Calu3 (cell line): ENCODE measurements at regions not wholly inside any gene's neighbourhood (a gene's known extent, or its start where the extent isn't known, plus 50 kb on each side); places are given as distances from the start of the nearest gene placed in this dataset.

Experiments used
- BruUV-seq: library from RNA; stranded (reverse); fragments of 400-500 nt; replicated peaks from 2 replicates; lab custom pipeline; 2021; lab: Mats Ljungman, UMichigan
- CTCF ChIA-PET: fragments of 300-600 bp; sonication (Branson Sonifier 250); formaldehyde crosslinking; loops from one replicate; lab custom pipeline; 2022; ENCODE audit warnings: antibody characterized with exemption; lab: Charles Lee
- DNase-seq: peaks from one replicate; pipeline ENCODE4 v3.0.0; 2022
- H3K27ac Mint-ChIP-seq: one replicate; pipeline ENCODE4 v1.8.0; 2022; ENCODE audit warnings: mixed read lengths; ENCODE audit not compliant: unreplicated experiment
- H3K27me3 Mint-ChIP-seq: one replicate; pipeline ENCODE4 v1.8.0; 2022; ENCODE audit warnings: mixed read lengths; ENCODE audit not compliant: unreplicated experiment
- H3K36me3 Mint-ChIP-seq: one replicate; pipeline ENCODE4 v1.8.0; 2022; ENCODE audit warnings: mild to moderate bottlenecking, moderate library complexity, mixed read lengths; ENCODE audit not compliant: insufficient read depth, unreplicated experiment
- H3K4me1 Mint-ChIP-seq: one replicate; pipeline ENCODE4 v1.8.0; 2022; ENCODE audit warnings: mild to moderate bottlenecking, low read depth, mixed read lengths; ENCODE audit not compliant: unreplicated experiment
- H3K4me3 Mint-ChIP-seq: one replicate; pipeline ENCODE4 v1.8.0; 2022; ENCODE audit warnings: mild to moderate bottlenecking, low read depth, moderate library complexity, mixed read lengths; ENCODE audit not compliant: unreplicated experiment
- H3K9me3 Mint-ChIP-seq: one replicate; pipeline ENCODE4 v1.8.0; 2022; ENCODE audit warnings: low read depth, mixed read lengths; ENCODE audit not compliant: unreplicated experiment
- intact Hi-C: fragments of 100-400 bp; cut with micrococcal nuclease; formaldehyde crosslinking; loops from one replicate; pipeline ENCODE4 v1.10.0; 2022; ENCODE audit not compliant: unreplicated experiment
- TF ChIP-seq, protein P1 (sequence below): fragments of 200-600 bp; IDR thresholded peaks from one replicate; pipeline ENCODE4 v1.8.0; 2022; ENCODE audit warnings: antibody characterized with exemption; ENCODE audit not compliant: unreplicated experiment

DNA sequence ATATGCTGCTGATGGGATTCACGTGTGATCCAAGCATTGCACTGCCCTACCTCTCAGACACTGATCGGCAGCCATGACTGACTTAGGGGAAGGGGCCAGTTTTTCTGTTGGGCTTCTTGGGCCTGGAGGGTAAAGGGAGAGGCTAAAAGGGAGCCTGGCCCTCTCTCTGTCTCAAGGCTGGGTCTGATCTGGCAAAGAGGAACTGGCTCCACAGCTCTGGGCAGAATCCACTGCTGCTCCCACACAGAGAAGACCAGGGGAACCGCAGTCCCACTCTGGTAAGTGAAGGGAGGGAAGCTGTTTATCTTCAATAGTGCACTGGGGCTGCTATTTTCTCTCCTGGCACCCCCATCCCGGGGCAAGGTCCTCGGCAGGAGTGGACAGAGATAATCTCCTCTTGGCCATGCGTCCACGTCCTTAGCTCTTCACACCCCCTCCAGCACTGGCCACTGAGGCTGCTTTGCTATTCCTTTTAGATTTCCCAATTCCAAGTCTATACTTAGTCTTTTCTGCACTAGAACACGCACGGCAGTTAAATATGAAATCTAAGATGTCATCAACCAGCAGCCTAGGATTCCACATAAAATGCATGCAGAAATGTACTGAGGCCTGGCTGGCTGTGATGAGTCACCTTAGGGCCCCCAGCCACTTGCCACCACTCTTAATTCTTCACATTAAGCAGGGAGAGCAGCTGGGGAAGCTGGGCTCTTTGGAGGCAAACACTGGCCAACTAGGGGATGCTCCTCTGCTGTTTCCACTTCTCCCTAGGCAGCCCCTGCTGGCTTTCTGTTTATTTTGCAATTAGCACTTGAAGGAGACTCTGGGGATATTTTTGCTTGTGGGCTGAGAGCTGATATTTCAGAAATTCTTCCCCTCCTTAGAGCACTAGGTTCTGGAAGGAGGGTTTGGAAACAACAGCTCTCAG, 87.8 kb upstream of the ARMC2 start:
- CTCF ChIA-PET = no interaction called here
- peaks cover 7% of the 10 kb centered on the region for H3K4me1 Mint-ChIP-seq

DNA sequence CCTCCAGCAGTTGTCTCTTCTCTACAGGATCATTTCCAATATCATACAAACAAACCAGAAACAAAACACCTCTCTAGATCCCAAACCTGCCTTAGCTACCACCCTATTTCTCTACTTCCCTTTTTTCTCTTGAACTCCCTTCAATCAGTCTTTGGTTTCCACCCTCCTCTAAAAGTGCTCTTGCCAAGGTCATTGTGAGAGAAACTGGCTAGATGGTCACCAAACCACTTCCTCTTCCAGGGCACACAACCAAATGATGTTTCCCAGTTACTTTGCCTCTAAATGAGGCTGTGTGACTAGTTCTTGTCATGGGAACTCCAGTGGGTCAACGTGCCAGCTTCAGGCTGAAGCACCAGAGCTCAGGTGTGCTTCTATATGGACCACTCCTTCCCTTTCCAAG, 85.8 kb upstream of the ARMC2 start:
- intact Hi-C loops = no loop called here
- no TSS peak for BruUV-seq
- DNase-seq = no peak
- H3K27ac Mint-ChIP-seq = peak overlapping the region; percentile 57
- H3K36me3 Mint-ChIP-seq = no peaks in the 10 kb centered on the region
- no peak overlapping the region for H3K4me3 Mint-ChIP-seq
- CTCF ChIA-PET = interaction anchor here (0.7 kb wide), 1 partner anchor 205 kb away, joined by 4 read pairs; no protein-coding TSS in a partner anchor
- peaks cover 7% of the 10 kb centered on the region for H3K4me1 Mint-ChIP-seq
- peaks cover 3% of the 10 kb centered on the region for H3K9me3 Mint-ChIP-seq
- TF ChIP-seq, protein P1, sequence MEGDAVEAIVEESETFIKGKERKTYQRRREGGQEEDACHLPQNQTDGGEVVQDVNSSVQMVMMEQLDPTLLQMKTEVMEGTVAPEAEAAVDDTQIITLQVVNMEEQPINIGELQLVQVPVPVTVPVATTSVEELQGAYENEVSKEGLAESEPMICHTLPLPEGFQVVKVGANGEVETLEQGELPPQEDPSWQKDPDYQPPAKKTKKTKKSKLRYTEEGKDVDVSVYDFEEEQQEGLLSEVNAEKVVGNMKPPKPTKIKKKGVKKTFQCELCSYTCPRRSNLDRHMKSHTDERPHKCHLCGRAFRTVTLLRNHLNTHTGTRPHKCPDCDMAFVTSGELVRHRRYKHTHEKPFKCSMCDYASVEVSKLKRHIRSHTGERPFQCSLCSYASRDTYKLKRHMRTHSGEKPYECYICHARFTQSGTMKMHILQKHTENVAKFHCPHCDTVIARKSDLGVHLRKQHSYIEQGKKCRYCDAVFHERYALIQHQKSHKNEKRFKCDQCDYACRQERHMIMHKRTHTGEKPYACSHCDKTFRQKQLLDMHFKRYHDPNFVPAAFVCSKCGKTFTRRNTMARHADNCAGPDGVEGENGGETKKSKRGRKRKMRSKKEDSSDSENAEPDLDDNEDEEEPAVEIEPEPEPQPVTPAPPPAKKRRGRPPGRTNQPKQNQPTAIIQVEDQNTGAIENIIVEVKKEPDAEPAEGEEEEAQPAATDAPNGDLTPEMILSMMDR = no peak
- peaks cover 10% of the 10 kb centered on the region for H3K27me3 Mint-ChIP-seq

More for the DNA sequence above, 87.8 kb upstream of the ARMC2 start:
- TF ChIP-seq, protein P1 = no peak
- no peaks in the 10 kb centered on the region for H3K36me3 Mint-ChIP-seq
- H3K27me3 Mint-ChIP-seq = peaks cover 10% of the 10 kb centered on the region
- intact Hi-C loops = no loop called here
- peaks cover 3% of the 10 kb centered on the region for H3K9me3 Mint-ChIP-seq
- DNase-seq = no peak
- H3K27ac Mint-ChIP-seq = no peak overlapping the region
- no TSS peak for BruUV-seq
- no peak overlapping the region for H3K4me3 Mint-ChIP-seq

DNA sequence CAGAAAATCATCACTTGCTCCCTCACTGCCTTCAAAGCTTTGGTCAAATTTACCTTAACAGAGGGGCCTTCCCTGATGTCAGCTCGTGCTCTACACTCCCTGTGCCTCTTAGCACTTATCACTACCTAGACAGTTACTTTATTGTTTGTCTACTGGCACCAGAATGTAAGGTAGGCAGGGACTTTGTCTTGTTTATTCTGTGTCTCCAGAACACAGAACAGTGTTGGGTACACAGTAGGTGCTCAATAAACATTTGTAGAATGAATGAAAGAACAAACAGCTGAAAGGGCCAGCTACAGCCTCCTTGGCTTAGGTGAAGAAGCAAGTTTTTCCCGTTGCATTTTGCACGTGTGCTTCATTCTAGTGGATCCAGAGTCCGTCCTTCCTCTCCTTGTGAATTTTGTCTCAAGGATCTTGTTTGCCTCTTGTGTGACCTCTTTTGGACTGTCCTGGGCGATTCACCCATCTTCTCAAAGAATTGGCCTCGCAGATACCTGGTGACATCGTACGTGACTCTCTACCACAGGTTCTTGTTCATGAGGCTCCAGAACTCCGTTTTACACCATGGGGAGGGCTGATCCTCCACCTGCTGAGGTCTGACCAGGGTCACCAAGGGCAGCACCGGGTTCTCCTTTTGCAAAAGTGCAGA, 84.2 kb upstream of the ARMC2 start:
- H3K27ac Mint-ChIP-seq = no peak overlapping the region
- CTCF ChIA-PET = no interaction called here
- BruUV-seq = no TSS peak
- intact Hi-C loops = no loop called here
- H3K4me3 Mint-ChIP-seq = no peak overlapping the region
- peaks cover 10% of the 10 kb centered on the region for H3K27me3 Mint-ChIP-seq
- DNase-seq = no peak
- peaks cover 3% of the 10 kb centered on the region for H3K9me3 Mint-ChIP-seq
- TF ChIP-seq, protein P1 = no peak
- peaks cover 7% of the 10 kb centered on the region for H3K4me1 Mint-ChIP-seq
- H3K36me3 Mint-ChIP-seq = no peaks in the 10 kb centered on the region

DNA sequence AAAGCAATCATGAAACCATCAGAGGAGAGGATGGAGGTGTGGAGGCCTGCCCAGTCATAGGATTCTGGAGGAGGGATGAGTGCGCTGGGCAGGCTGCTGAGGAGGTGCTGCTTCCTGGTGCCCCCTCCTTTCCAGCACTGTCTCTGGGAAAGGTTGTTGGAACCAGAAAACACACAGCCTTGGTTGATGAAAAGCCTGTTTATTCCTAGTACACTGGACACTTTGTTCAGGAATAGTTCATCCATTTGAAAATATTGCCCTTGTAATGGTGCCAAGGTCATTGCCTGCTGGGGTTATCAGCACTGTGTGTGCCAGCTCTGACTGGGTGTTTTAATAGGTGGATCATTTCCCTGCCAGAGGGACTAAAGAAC, 83.7 kb upstream of the ARMC2 start:
- Mint-ChIP-seq H3K4me1 (peaks cover 7% of the 10 kb centered on the region), H3K4me3 (no peak overlapping the region), H3K36me3 (no peaks in the 10 kb centered on the region), H3K9me3 (peaks cover 3% of the 10 kb centered on the region), H3K27ac (no peak overlapping the region), H3K27me3 (peaks cover 10% of the 10 kb centered on the region)
- CTCF ChIA-PET = no interaction called here
- intact Hi-C loops = no loop called here
- TF ChIP-seq, protein P1 = no peak
- no peak for DNase-seq
- no TSS peak for BruUV-seq
